Neutrophil (primary cell): ENCODE measurements at regions not wholly inside any gene's neighbourhood (a gene's known extent, or its start where the extent isn't known, plus 50 kb on each side); places are given as distances from the start of the nearest gene placed in this dataset.

Experiments used
- H3K27ac ChIP-seq: fragments of 200-600 bp; sonication (generic); 2 replicates; pipeline ENCODE4 v1.5.1; 2016; ENCODE audit warnings: mild to moderate bottlenecking, moderate library complexity
- H3K27me3 ChIP-seq: fragments of 200-600 bp; sonication (generic); 2 replicates; pipeline ENCODE4 v1.6.0; 2016; ENCODE audit warnings: mild to moderate bottlenecking
- H3K36me3 ChIP-seq: fragments of 200-600 bp; sonication (generic); 2 replicates; pipeline ENCODE4 v1.5.1; 2017
- H3K4me1 ChIP-seq, 2 experiments: fragments of 200-600 bp in 1 of 2; sonication (generic) in 1 of 2; 1 replicate in 1 of 2; 2 replicates in 1 of 2; pipeline versions ENCODE4 v1.5.1 to v1.6.1; 2013 to 2016; ENCODE audit warnings: low read depth in 1 of 2, low read length in 1 of 2, mild to moderate bottlenecking in 1 of 2, moderate library complexity in 1 of 2; ENCODE audit not compliant: control insufficient read depth in 1 of 2, insufficient read depth in 1 of 2
- H3K4me3 ChIP-seq, 2 experiments: fragments of 200-600 bp in 1 of 2; sonication (generic) in 1 of 2; 1 replicate in 1 of 2; 2 replicates in 1 of 2; pipeline ENCODE4 v1.5.1; 2013 to 2016; ENCODE audit warnings: low read depth in 1 of 2, low read length in 1 of 2, mild to moderate bottlenecking in 1 of 2, moderate library complexity in 1 of 2
- H3K9me3 ChIP-seq: fragments of 200-600 bp; sonication (generic); 2 replicates; pipeline ENCODE4 v1.5.1; 2016
- TF ChIP-seq, protein P1 (sequence below): fragments of 200-600 bp; sonication (generic); IDR thresholded peaks from 2 replicates; pipeline ENCODE4 v1.5.1; 2016; ENCODE audit warnings: antibody characterized with exemption

DNA sequence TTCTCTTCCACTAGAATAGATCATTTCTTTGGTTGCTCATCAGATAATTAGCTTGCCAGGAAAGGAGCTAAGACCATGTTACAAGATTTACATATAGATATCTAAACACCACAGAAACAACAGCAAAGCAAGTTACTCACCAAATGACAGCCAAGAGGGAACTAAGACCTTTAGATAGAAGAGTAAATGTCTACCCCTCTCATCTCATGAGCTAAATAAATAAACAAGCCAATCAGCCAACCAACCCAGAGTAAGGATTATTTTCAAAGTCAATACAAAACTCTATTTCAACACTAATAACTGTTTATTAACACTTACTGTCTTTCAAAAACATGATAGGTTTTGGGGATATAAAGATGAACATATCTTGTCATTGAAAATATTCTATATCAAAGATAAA, 474.7 kb downstream of the LMO4 start:
- no peaks in the 10 kb centered on the region for H3K4me1 ChIP-seq
- H3K4me3 ChIP-seq = no peak overlapping the region
- H3K36me3 ChIP-seq = no peaks in the 10 kb centered on the region
- TF ChIP-seq, protein P1, sequence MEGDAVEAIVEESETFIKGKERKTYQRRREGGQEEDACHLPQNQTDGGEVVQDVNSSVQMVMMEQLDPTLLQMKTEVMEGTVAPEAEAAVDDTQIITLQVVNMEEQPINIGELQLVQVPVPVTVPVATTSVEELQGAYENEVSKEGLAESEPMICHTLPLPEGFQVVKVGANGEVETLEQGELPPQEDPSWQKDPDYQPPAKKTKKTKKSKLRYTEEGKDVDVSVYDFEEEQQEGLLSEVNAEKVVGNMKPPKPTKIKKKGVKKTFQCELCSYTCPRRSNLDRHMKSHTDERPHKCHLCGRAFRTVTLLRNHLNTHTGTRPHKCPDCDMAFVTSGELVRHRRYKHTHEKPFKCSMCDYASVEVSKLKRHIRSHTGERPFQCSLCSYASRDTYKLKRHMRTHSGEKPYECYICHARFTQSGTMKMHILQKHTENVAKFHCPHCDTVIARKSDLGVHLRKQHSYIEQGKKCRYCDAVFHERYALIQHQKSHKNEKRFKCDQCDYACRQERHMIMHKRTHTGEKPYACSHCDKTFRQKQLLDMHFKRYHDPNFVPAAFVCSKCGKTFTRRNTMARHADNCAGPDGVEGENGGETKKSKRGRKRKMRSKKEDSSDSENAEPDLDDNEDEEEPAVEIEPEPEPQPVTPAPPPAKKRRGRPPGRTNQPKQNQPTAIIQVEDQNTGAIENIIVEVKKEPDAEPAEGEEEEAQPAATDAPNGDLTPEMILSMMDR = no peak
- H3K27ac ChIP-seq = no peak overlapping the region
- no peaks in the 10 kb centered on the region for H3K27me3 ChIP-seq
- no peaks in the 10 kb centered on the region for H3K9me3 ChIP-seq

- no peaks in the 10 kb centered on the region for H3K27me3 ChIP-seq
- no peaks in the 10 kb centered on the region for H3K9me3 ChIP-seq
- no peak overlapping the region for H3K27ac ChIP-seq
- TF ChIP-seq, protein P1 = no peak
- H3K4me1 ChIP-seq = no peaks in the 10 kb centered on the region
- H3K4me3 ChIP-seq = no peak overlapping the region
- no peaks in the 10 kb centered on the region for H3K36me3 ChIP-seq
Observed at GRCh38 chr1:87804128-87804527, 475.4 kb downstream of the LMO4 start.

- H3K9me3 ChIP-seq = no peaks in the 10 kb centered on the region
- no peak overlapping the region for H3K27ac ChIP-seq
- H3K4me3 ChIP-seq = no peak overlapping the region
- no peaks in the 10 kb centered on the region for H3K4me1 ChIP-seq
- TF ChIP-seq, protein P1 = no peak
- H3K27me3 ChIP-seq = no peaks in the 10 kb centered on the region
- no peaks in the 10 kb centered on the region for H3K36me3 ChIP-seq
Observed at GRCh38 chr1:87805666-87806378, 477.1 kb downstream of the LMO4 start.

- Histone ChIP-seq H3K36me3 (no peaks in the 10 kb centered on the region), H3K4me3 (no peak overlapping the region), H3K9me3 (no peaks in the 10 kb centered on the region), H3K27ac (no peak overlapping the region), H3K4me1 (no peaks in the 10 kb centered on the region), H3K27me3 (no peaks in the 10 kb centered on the region)
- TF ChIP-seq, protein P1 = no peak
Observed at GRCh38 chr1:87806379-87807094, 477.9 kb downstream of the LMO4 start.

- Histone ChIP-seq H3K4me3 (no peak overlapping the region), H3K4me1 (no peaks in the 10 kb centered on the region)
- TF ChIP-seq, protein P1 = no peak
Observed at GRCh38 chr1:87810166-87810565, 481.5 kb downstream of the LMO4 start.

More at GRCh38 chr1:87810166-87810565, 481.5 kb downstream of the LMO4 start:
- H3K27me3 ChIP-seq = no peaks in the 10 kb centered on the region
- H3K9me3 ChIP-seq = no peaks in the 10 kb centered on the region
- no peaks in the 10 kb centered on the region for H3K36me3 ChIP-seq
- H3K27ac ChIP-seq = no peak overlapping the region
